Neural cell (in vitro differentiated cells): ENCODE measurements at regions not wholly inside any gene's neighbourhood (a gene's known extent, or its start where the extent isn't known, plus 50 kb on each side); places are given as distances from the start of the nearest gene placed in this dataset.

Experiments
- POLR2AphosphoS5 ChIP-seq: IDR thresholded peaks from 2 replicates; pipeline ENCODE4 v1.6.1; 2012
- RAD21 ChIP-seq: fragments of 450-650 bp; conservative IDR thresholded peaks from 2 replicates; pipeline ENCODE4 v1.6.1; 2014; ENCODE audit warnings: antibody characterized with exemption, mild to moderate bottlenecking, moderate library complexity
- TAF1 ChIP-seq: IDR thresholded peaks from 2 replicates; pipeline ENCODE4 v1.6.1; 2012; ENCODE audit warnings: low read depth
- TF ChIP-seq, protein P1 (sequence below): fragments of 450-650 bp; IDR thresholded peaks from 2 replicates; pipeline ENCODE4 v1.5.1; 2014; ENCODE audit warnings: antibody characterized with exemption, mild to moderate bottlenecking, moderate library complexity; ENCODE audit not compliant: poor library complexity, severe bottlenecking

DNA sequence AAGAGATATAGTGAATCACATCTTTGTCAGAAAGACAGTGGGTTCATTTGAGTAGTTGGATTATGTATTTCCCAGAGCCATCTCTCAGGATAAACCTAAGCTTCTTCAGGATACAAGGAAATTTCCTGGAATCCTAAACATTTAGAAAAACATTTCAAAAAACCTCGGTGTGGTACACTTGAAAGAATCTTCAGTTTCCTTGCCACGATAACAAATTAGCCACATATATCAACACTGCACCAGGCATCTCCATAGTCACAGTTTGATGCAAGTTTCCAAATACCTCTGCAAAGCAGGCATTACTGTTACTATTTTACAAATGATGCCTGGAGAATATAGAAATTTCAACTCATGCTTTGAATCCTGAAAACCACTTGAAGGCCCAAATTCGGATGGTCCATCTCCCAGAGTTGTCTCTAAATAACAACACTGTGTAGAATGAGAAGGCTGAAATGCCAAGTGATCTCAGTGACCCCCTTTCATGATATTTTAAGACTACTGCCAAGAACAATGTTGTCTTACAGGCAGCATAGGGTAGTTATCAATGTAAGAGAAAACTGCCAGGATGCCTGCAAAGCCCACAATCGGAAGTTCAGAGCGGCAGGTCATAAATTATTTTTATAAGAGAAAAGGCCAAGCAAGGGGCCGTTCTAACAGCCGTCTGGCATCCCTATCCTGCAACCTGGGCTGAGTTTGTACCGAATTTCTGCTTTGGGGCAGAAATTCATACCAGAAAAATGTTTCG is 307.9 kb downstream of the TXNL1 start:
- TF ChIP-seq, protein P1, sequence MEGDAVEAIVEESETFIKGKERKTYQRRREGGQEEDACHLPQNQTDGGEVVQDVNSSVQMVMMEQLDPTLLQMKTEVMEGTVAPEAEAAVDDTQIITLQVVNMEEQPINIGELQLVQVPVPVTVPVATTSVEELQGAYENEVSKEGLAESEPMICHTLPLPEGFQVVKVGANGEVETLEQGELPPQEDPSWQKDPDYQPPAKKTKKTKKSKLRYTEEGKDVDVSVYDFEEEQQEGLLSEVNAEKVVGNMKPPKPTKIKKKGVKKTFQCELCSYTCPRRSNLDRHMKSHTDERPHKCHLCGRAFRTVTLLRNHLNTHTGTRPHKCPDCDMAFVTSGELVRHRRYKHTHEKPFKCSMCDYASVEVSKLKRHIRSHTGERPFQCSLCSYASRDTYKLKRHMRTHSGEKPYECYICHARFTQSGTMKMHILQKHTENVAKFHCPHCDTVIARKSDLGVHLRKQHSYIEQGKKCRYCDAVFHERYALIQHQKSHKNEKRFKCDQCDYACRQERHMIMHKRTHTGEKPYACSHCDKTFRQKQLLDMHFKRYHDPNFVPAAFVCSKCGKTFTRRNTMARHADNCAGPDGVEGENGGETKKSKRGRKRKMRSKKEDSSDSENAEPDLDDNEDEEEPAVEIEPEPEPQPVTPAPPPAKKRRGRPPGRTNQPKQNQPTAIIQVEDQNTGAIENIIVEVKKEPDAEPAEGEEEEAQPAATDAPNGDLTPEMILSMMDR = no peak
- TF ChIP-seq RAD21 (no peak), POLR2AphosphoS5 (no peak), TAF1 (no peak)
